ENCODE measurements at regions not wholly inside any gene's neighbourhood (a gene's known extent, or its start where the extent isn't known, plus 50 kb on each side); places are given as distances from the start of the nearest gene placed in this dataset.

DNA sequence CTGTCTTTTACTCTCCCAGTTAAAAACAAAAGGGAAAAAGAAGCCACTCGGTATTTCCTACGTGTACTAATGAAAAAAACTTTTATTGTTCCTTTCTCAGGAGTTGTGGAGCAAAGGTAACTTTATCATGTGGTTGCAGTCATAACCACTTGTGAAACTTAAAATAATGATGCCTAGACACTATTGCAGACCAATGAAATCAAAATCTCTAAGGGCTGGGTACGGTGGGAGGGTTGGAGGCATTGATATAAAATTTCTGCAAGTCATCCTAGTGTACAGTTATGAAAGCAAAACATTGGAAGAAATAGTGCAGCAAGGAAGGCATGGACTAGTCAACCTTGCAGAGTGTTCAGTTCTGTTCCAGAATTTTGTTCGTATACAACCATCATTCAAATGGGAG, 808.8 kb downstream of the TUSC7 start:
- TF ChIP-seq POLR2A (IDR thresholded peaks at IDR 0.05) = no peak
- TF ChIP-seq, protein P1, sequence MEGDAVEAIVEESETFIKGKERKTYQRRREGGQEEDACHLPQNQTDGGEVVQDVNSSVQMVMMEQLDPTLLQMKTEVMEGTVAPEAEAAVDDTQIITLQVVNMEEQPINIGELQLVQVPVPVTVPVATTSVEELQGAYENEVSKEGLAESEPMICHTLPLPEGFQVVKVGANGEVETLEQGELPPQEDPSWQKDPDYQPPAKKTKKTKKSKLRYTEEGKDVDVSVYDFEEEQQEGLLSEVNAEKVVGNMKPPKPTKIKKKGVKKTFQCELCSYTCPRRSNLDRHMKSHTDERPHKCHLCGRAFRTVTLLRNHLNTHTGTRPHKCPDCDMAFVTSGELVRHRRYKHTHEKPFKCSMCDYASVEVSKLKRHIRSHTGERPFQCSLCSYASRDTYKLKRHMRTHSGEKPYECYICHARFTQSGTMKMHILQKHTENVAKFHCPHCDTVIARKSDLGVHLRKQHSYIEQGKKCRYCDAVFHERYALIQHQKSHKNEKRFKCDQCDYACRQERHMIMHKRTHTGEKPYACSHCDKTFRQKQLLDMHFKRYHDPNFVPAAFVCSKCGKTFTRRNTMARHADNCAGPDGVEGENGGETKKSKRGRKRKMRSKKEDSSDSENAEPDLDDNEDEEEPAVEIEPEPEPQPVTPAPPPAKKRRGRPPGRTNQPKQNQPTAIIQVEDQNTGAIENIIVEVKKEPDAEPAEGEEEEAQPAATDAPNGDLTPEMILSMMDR (IDR thresholded peaks at IDR 0.05) = no peak

Measured in right lobe of liver (tissue), 4 donors.